ENCODE measurements at regions not wholly inside any gene's neighbourhood (a gene's known extent, or its start where the extent isn't known, plus 50 kb on each side); places are given as distances from the start of the nearest gene placed in this dataset.

DNA sequence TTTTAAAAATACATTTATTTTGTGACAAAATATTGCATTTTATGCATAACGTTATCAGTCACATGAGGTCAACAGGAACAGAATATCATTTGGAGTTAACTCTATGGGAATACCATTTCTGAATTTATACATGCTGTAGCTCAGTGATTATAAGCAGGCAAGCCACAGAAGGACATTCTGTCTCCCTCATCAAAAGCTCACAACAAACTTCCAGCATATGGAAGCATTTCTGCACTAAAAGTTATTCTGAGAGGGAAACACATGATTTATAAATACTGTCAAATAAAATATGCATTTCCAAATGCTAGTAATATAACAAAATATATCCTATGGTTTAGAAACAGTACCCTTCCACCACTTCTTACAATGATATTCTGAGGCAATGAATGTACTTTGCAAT, 854.1 kb upstream of the B3GALT2 start:
- Histone ChIP-seq H3K27me3 (ENCODE audit: insufficient read depth, low read length, poor library complexity, severe bottlenecking) (no peaks in the 10 kb centered on the region), H4K20me1 (ENCODE audit: insufficient read depth, low read length, poor library complexity, severe bottlenecking) (no peaks in the 10 kb centered on the region), H3K4me2 (ENCODE audit: low read depth, low read length, poor library complexity, severe bottlenecking) (no peak overlapping the region), H3F3A (ENCODE audit: low read depth) (no peaks in the 10 kb centered on the region), H3K9me3 (ENCODE audit: insufficient read depth, low read depth, low read length) (no peaks in the 10 kb centered on the region), H3K9me2 (replicated peaks; ENCODE audit: low read depth, low read length) (no peaks in the 10 kb centered on the region), H3K79me2 (ENCODE audit: insufficient read depth, low read length) (no peaks in the 10 kb centered on the region), H3K4me1 (ENCODE audit: insufficient read depth, low read length, poor library complexity, severe bottlenecking) (no peaks in the 10 kb centered on the region), H2AFZ (ENCODE audit: low read length) (no peak overlapping the region), H3K9ac (ENCODE audit: low read depth, low read length, poor library complexity, severe bottlenecking) (no peak overlapping the region), H3K4me3 (ENCODE audit: low read length, poor library complexity, severe bottlenecking) (no peak overlapping the region), H3K36me3 (ENCODE audit: insufficient read depth, low read length) (no peaks in the 10 kb centered on the region)
- TF ChIP-seq, protein P1, sequence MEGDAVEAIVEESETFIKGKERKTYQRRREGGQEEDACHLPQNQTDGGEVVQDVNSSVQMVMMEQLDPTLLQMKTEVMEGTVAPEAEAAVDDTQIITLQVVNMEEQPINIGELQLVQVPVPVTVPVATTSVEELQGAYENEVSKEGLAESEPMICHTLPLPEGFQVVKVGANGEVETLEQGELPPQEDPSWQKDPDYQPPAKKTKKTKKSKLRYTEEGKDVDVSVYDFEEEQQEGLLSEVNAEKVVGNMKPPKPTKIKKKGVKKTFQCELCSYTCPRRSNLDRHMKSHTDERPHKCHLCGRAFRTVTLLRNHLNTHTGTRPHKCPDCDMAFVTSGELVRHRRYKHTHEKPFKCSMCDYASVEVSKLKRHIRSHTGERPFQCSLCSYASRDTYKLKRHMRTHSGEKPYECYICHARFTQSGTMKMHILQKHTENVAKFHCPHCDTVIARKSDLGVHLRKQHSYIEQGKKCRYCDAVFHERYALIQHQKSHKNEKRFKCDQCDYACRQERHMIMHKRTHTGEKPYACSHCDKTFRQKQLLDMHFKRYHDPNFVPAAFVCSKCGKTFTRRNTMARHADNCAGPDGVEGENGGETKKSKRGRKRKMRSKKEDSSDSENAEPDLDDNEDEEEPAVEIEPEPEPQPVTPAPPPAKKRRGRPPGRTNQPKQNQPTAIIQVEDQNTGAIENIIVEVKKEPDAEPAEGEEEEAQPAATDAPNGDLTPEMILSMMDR (conservative IDR thresholded peaks at IDR 0.05; ENCODE audit: low read length): no peak
- no peak for TF ChIP-seq EZH2phosphoT487 (IDR thresholded peaks at IDR 0.05; ENCODE audit: borderline replicate concordance)

DNA sequence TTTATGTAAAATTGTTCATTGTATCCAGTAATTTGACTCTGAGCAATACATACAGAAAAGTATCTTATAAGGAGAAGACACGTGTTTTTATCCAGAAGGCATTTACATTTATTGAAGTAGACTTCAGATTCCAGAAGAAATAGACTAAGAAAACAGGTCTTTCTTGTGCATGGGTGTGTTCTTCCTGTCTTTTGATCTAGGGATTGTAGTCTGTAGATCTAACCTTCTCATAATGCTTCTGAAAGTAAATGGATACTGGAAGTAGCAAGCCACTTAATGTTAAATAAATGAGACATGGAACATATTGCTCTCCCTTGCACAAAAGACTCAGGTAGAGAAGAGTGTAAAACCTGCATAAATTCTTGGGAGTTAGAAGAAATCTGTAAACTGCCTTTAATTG, 853.2 kb upstream of the B3GALT2 start:
- Histone ChIP-seq H3K36me3 (ENCODE audit: insufficient read depth, low read length) (no peaks in the 10 kb centered on the region), H3K4me2 (ENCODE audit: low read depth, low read length, poor library complexity, severe bottlenecking) (no peak overlapping the region), H3K4me1 (ENCODE audit: insufficient read depth, low read length, poor library complexity, severe bottlenecking) (no peaks in the 10 kb centered on the region), H3K27me3 (ENCODE audit: insufficient read depth, low read length, poor library complexity, severe bottlenecking) (no peaks in the 10 kb centered on the region), H2AFZ (ENCODE audit: low read length) (no peak overlapping the region), H3K9ac (ENCODE audit: low read depth, low read length, poor library complexity, severe bottlenecking) (no peak overlapping the region), H3K4me3 (ENCODE audit: low read length, poor library complexity, severe bottlenecking) (no peak overlapping the region), H3F3A (ENCODE audit: low read depth) (no peaks in the 10 kb centered on the region), H3K9me3 (ENCODE audit: insufficient read depth, low read depth, low read length) (0 out of 2 replicates have a peak, but pooled peaks cover 4% of the 10 kb centered on the region), H3K9me2 (replicated peaks; ENCODE audit: low read depth, low read length) (no peaks in the 10 kb centered on the region), H4K20me1 (ENCODE audit: insufficient read depth, low read length, poor library complexity, severe bottlenecking) (no peaks in the 10 kb centered on the region), H3K79me2 (ENCODE audit: insufficient read depth, low read length) (no peaks in the 10 kb centered on the region)
- no peak for TF ChIP-seq EZH2phosphoT487 (IDR thresholded peaks at IDR 0.05; ENCODE audit: borderline replicate concordance)
- TF ChIP-seq, protein P1 (conservative IDR thresholded peaks at IDR 0.05; ENCODE audit: low read length): no peak

DNA sequence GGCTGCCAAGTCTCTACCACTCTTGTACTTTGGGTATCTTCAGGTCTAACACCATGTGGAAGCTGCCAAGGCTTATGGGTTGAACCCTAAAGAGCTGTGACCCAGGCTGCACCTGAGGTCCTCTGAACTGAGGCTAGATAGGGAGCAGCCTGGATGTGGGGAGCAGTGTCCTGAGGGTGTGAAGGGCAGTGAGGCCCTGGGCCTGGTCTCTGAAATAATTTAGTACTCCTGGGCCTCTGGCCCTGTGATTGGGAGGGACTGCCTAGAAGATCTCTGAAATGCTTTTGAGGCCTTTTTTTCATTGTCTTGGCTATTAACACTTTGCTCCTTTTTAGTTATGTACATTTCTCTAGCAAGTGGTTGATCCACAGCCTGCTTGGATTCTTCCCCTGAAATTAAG, 847.2 kb upstream of the B3GALT2 start:
- TF ChIP-seq, protein P1 (conservative IDR thresholded peaks at IDR 0.05; ENCODE audit: low read length): no peak
- TF ChIP-seq EZH2phosphoT487 (IDR thresholded peaks at IDR 0.05; ENCODE audit: borderline replicate concordance): no peak
- H2AFZ ChIP-seq (ENCODE audit: low read length): no peak overlapping the region
- no peaks in the 10 kb centered on the region for H3K79me2 ChIP-seq (ENCODE audit: insufficient read depth, low read length)
- H3F3A ChIP-seq (ENCODE audit: low read depth): no peaks in the 10 kb centered on the region
- H3K27me3 ChIP-seq (ENCODE audit: insufficient read depth, low read length, poor library complexity, severe bottlenecking): no peaks in the 10 kb centered on the region
- peaks cover 13% of the 10 kb centered on the region; the same call in 1 of the 2 replicates for H3K9me3 ChIP-seq (ENCODE audit: insufficient read depth, low read depth, low read length)
- 0 out of 2 replicates have a peak, but pooled peaks cover 3% of the 10 kb centered on the region for H3K9me2 ChIP-seq (replicated peaks; ENCODE audit: low read depth, low read length)
- no peaks in the 10 kb centered on the region for H3K36me3 ChIP-seq (ENCODE audit: insufficient read depth, low read length)
- no peak overlapping the region for H3K4me3 ChIP-seq (ENCODE audit: low read length, poor library complexity, severe bottlenecking)
- no peak overlapping the region for H3K9ac ChIP-seq (ENCODE audit: low read depth, low read length, poor library complexity, severe bottlenecking)
- no peaks in the 10 kb centered on the region for H3K4me1 ChIP-seq (ENCODE audit: insufficient read depth, low read length, poor library complexity, severe bottlenecking)
- no peak overlapping the region for H3K4me2 ChIP-seq (ENCODE audit: low read depth, low read length, poor library complexity, severe bottlenecking)
- no peaks in the 10 kb centered on the region for H4K20me1 ChIP-seq (ENCODE audit: insufficient read depth, low read length, poor library complexity, severe bottlenecking)

Measured in Loucy (cell line).